Endothelial cell of umbilical vein (primary cell): ENCODE measurements at regions not wholly inside any gene's neighbourhood (a gene's known extent, or its start where the extent isn't known, plus 50 kb on each side); places are given as distances from the start of the nearest gene placed in this dataset.

Source experiments
- BruUV-seq: library from RNA; stranded (reverse); fragments of 400-500 nt; replicated peaks from 2 replicates; lab custom pipeline; 2021; lab: Mats Ljungman, UMichigan
- CTCF ChIA-PET: fragments of 300-600, 350-600 bp; sonication (Branson Sonifier 250); formaldehyde crosslinking; loops from one replicate; lab custom pipeline; 2021; ENCODE audit warnings: antibody characterized with exemption, inconsistent platforms; lab: Charles Lee
- POLR2A ChIA-PET: fragments of 300-600, 350-600 bp; sonication (Branson Sonifier 250); formaldehyde crosslinking; loops from one replicate; lab custom pipeline; 2021; ENCODE audit warnings: antibody characterized with exemption, inconsistent platforms; lab: Charles Lee
- DNase-seq: peaks from one replicate; pipeline ENCODE4 v3.0.0-alpha.2; 2011; ENCODE audit warnings: low read depth, low spot score
- FAIRE-seq: peaks from 2 replicates; lab custom pipeline; 2011; peaks lifted over from hg19 to GRCh38; lab: Jason Lieb, UNC
- H2AFZ ChIP-seq: 2 replicates; pipeline ENCODE4 v1.6.0; 2012; ENCODE audit warnings: low read depth, low read length, control low read depth, inconsistent platforms
- H3K27ac ChIP-seq: 2 replicates; pipeline ENCODE4 v1.5.1; 2011; ENCODE audit warnings: low read depth, mild to moderate bottlenecking, control low read depth, low read length, moderate library complexity; ENCODE audit not compliant: insufficient read depth
- H3K27me3 ChIP-seq, 2 experiments: 2 replicates each; pipeline versions ENCODE4 v1.6.0 to v1.6.1; 2011; ENCODE audit warnings: low read length in 2 of 2, mixed read lengths in 1 of 2; ENCODE audit not compliant: control insufficient read depth in 2 of 2, insufficient read depth in 2 of 2
- H3K36me3 ChIP-seq, 2 experiments: 2 replicates in 1 of 2; 3 replicates in 1 of 2; pipeline ENCODE4 v1.5.1; 2011; ENCODE audit warnings: low read length in 2 of 2, mild to moderate bottlenecking in 1 of 2, moderate library complexity in 1 of 2; ENCODE audit not compliant: control insufficient read depth in 2 of 2, insufficient read depth in 2 of 2; ENCODE audit errors: extremely low read depth in 1 of 2
- H3K4me1 ChIP-seq: 3 replicates; pipeline ENCODE4 v1.5.1; 2011; ENCODE audit warnings: mild to moderate bottlenecking, low read length; ENCODE audit not compliant: control insufficient read depth, insufficient read depth; ENCODE audit errors: extremely low read depth
- H3K4me2 ChIP-seq: 2 replicates; pipeline ENCODE4 v1.6.1; 2011; ENCODE audit warnings: low read length, control low read depth, mixed read lengths; ENCODE audit not compliant: insufficient read depth
- H3K4me3 ChIP-seq, 3 experiments: fragments of 200-600 bp in 1 of 3; sonication (generic), shearing (Covaris generic) in 1 of 3; replicated peaks in 1 of 3; 2 replicates each; pipeline ENCODE4 v1.5.1; 2011 to 2016; ENCODE audit warnings: control low read depth in 3 of 3, low read length in 3 of 3, mild to moderate bottlenecking in 2 of 3, inconsistent platforms in 1 of 3, low read depth in 1 of 3, moderate library complexity in 1 of 3; ENCODE audit not compliant: insufficient read depth in 1 of 3
- H3K79me2 ChIP-seq: 2 replicates; pipeline ENCODE4 v1.6.0; 2012; ENCODE audit warnings: low read length, inconsistent platforms; ENCODE audit not compliant: control insufficient read depth, insufficient read depth
- H3K9ac ChIP-seq: replicated peaks from 2 replicates; pipeline ENCODE3; 2011; ENCODE audit warnings: low read length, control low read depth; ENCODE audit not compliant: insufficient read depth; ENCODE audit errors: extremely low read depth
- H3K9me1 ChIP-seq: replicated peaks from 3 replicates; pipeline ENCODE4 v1.6.0; 2011; ENCODE audit warnings: mild to moderate bottlenecking, low read length; ENCODE audit not compliant: control insufficient read depth, insufficient read depth; ENCODE audit errors: extremely low read depth
- H3K9me3 ChIP-seq: replicated peaks from 2 replicates; pipeline ENCODE4 v1.5.1; 2012; ENCODE audit warnings: low read length, inconsistent platforms; ENCODE audit not compliant: control insufficient read depth, insufficient read depth
- H4K20me1 ChIP-seq: replicated peaks from 2 replicates; pipeline ENCODE3; 2011; ENCODE audit warnings: mild to moderate bottlenecking, low read length; ENCODE audit not compliant: control insufficient read depth, insufficient read depth; ENCODE audit errors: extremely low read depth
- CTCF ChIP-seq, 2 donors: IDR thresholded peaks; 1 replicate in 1 of 2; 2 replicates in 1 of 2; pipeline ENCODE4 v1.5.1; 2011; ENCODE audit warnings: low read length in 2 of 2, mild to moderate bottlenecking in 2 of 2, moderate library complexity in 2 of 2, control low read depth in 1 of 2, inconsistent platforms in 1 of 2, low read depth in 1 of 2; ENCODE audit not compliant: insufficient read depth in 1 of 2; ENCODE audit errors: extremely low read depth in 1 of 2
- EZH2 ChIP-seq: IDR thresholded peaks from 2 replicates; pipeline ENCODE4 v1.6.1; 2012; ENCODE audit warnings: borderline replicate concordance, low read depth, mild to moderate bottlenecking, moderate library complexity, low read length, inconsistent platforms; ENCODE audit not compliant: severe bottlenecking
- FOS ChIP-seq: IDR thresholded peaks from 2 replicates; pipeline ENCODE4 v1.6.1; 2011; ENCODE audit warnings: mild to moderate bottlenecking, low read length, moderate library complexity, borderline replicate concordance; ENCODE audit not compliant: insufficient read depth
- GATA2 ChIP-seq: IDR thresholded peaks from 2 replicates; pipeline ENCODE4 v1.7.0; 2011; ENCODE audit warnings: low read depth, mild to moderate bottlenecking, moderate library complexity, mixed read lengths, low read length; ENCODE audit not compliant: insufficient read length, insufficient read depth
- JUN ChIP-seq: IDR thresholded peaks from 2 replicates; pipeline ENCODE4 v1.6.1; 2011; ENCODE audit warnings: borderline replicate concordance, low read depth; ENCODE audit not compliant: insufficient read length, insufficient read depth
- MYC ChIP-seq: IDR thresholded peaks from one replicate; pipeline ENCODE4 v1.6.1; 2011; ENCODE audit warnings: mild to moderate bottlenecking, low read depth, low read length
- POLR2A ChIP-seq: IDR thresholded peaks from 2 replicates; pipeline ENCODE4 v1.6.1; 2012; ENCODE audit warnings: low read depth, mild to moderate bottlenecking, control low read depth, low read length
- POLR2AphosphoS5 ChIP-seq: IDR thresholded peaks from 2 replicates; pipeline ENCODE4 v1.6.1; 2012; ENCODE audit warnings: low read depth, mild to moderate bottlenecking, control low read depth, low read length, moderate library complexity; ENCODE audit not compliant: insufficient read depth
- dilution Hi-C: fragments of 300-500 bp; cut with MboI; formaldehyde crosslinking; loops from one replicate; pipeline ENCODE4 v1.15.0; 2019; ENCODE audit warnings: low sequenced_read_pairs; ENCODE audit not compliant: extremely low pct_ligation_motif_present
- intact Hi-C: fragments of 100-400 bp; cut with micrococcal nuclease; formaldehyde crosslinking; loops from one replicate; pipeline ENCODE4 v1.10.0; 2022
- TF ChIP-seq, protein P1 (sequence below): IDR thresholded peaks from 2 replicates; pipeline ENCODE4 v1.6.1; 2011; ENCODE audit not compliant: insufficient read depth, insufficient read length

GRCh38 chr15:77762747-77763355 is 130.1 kb upstream of the LINGO1 start:
- no peaks in the 10 kb centered on the region for H4K20me1 ChIP-seq
- intact Hi-C loops, result loop anchor here (5.0 kb wide), 1 partner anchor 51 kb away; no protein-coding TSS in a partner anchor
- H3K9me3 ChIP-seq, result no peaks in the 10 kb centered on the region
- TF ChIP-seq, protein P1, sequence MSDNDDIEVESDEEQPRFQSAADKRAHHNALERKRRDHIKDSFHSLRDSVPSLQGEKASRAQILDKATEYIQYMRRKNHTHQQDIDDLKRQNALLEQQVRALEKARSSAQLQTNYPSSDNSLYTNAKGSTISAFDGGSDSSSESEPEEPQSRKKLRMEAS, result no peak
- TF ChIP-seq CTCF (IDR thresholded peaks at IDR 0.05; ENCODE audit: extremely low read depth in 1 of 2, insufficient read depth in 1 of 2, low read depth in 1 of 2, low read length in 2 of 2), result no peak
- TF ChIP-seq POLR2AphosphoS5, result no peak
- TF ChIP-seq JUN, result no peak
- TF ChIP-seq EZH2, result no peak
- TF ChIP-seq GATA2, result no peak
- TF ChIP-seq MYC, result no peak
- TF ChIP-seq POLR2A, result no peak
- no peak for TF ChIP-seq FOS
- H3K27me3 ChIP-seq, result peaks cover 0 to 2% of the 10 kb centered on the region in 2 experiments
- BruUV-seq, result no TSS peak
- no peak for FAIRE-seq
- no peak overlapping the region for H3K27ac ChIP-seq
- ChIA-PET CTCF (no interaction called here), POLR2A (no interaction called here)
- H3K4me3 ChIP-seq, result no peak overlapping the region
- no peak overlapping the region for H3K4me2 ChIP-seq
- H3K9ac ChIP-seq, result no peak overlapping the region
- no peaks in the 10 kb centered on the region for H3K36me3 ChIP-seq
- no peaks in the 10 kb centered on the region for H3K9me1 ChIP-seq
- no peak overlapping the region for H2AFZ ChIP-seq
- DNase-seq, result no peak
- H3K4me1 ChIP-seq, result no peaks in the 10 kb centered on the region
- H3K79me2 ChIP-seq, result no peaks in the 10 kb centered on the region
- dilution Hi-C loops, result no loop called here
